ENCODE measurements at regions not wholly inside any gene's neighbourhood (a gene's known extent, or its start where the extent isn't known, plus 50 kb on each side); places are given as distances from the start of the nearest gene placed in this dataset.

DNA sequence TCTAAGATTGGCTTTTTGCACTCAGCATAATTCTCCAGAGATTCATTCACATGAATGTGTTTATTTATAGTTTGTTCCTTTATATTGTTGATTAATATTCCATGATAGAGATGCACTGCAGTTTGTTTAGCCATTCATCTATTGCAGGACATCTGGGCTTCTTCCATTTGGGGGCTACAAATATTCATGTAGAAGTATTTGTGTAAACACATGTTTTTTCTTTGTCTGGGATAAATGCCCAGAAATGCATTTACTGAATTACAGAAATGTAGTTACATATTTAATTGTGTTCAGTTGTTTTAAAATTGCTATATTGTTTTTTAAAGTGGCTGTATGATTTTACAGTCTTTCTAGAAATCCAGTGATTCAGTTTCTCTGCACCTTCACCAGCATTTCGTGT is 635.0 kb downstream of the ZIC1 start:
- Mint-ChIP-seq H3K9me3 (no peaks in the 10 kb centered on the region), H3K27me3 (no peaks in the 10 kb centered on the region), H3K27ac (no peak overlapping the region), H3K4me1 (no peaks in the 10 kb centered on the region), H3K4me3 (no peak overlapping the region), H3K36me3 (ENCODE audit: low read depth) (no peaks in the 10 kb centered on the region)
- intact Hi-C loops (cut with micrococcal nuclease): no loop called here
- DNase-seq: no peak

DNA sequence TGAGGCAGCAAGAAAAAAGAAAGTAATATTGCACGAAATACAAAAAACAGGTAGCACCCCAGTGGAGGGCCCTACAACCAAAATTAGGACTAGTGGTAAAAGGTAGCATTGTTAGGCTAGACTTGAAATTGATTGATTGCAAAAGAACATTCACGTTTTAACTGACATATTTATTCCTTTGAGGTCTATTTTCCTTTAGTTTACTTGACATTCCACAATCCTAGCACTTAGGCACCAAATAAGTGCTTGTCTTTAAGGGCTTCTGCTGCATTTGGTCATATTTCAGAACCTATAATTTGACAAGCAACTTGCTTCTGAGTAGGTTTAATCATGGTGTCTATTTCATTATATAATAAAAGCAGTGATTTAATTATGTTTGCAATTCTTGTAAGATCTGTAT is 642.7 kb upstream of the AGTR1 start:
- H3K9me3 Mint-ChIP-seq: no peaks in the 10 kb centered on the region
- no peak for DNase-seq
- no peaks in the 10 kb centered on the region for H3K4me1 Mint-ChIP-seq
- H3K4me3 Mint-ChIP-seq: no peak overlapping the region
- H3K27me3 Mint-ChIP-seq: no peaks in the 10 kb centered on the region
- intact Hi-C loops (cut with micrococcal nuclease): no loop called here
- no peak overlapping the region for H3K27ac Mint-ChIP-seq
- no peaks in the 10 kb centered on the region for H3K36me3 Mint-ChIP-seq (ENCODE audit: low read depth)

DNA sequence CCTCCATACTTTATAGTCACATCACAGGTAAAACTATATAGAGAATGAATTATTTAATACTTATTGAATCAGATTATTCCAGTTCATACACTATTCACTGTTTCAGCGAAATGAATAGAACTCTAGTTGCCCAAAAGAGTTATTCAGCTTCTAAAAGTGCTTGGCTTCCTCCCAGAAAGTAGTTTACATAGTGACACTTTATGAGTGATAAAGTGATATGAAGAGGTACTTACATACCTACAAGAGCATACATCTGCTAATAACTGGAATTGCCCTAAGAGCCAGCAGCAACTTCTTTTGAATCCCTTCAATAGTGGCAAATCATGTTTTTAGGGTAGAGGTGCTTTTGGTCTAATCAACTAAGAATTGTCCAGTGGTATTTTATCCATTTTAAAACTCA is 635.1 kb upstream of the AGTR1 start:
- Mint-ChIP-seq H3K4me3 (no peak overlapping the region), H3K27ac (no peak overlapping the region), H3K36me3 (ENCODE audit: low read depth) (no peaks in the 10 kb centered on the region), H3K4me1 (no peaks in the 10 kb centered on the region), H3K9me3 (no peaks in the 10 kb centered on the region), H3K27me3 (no peaks in the 10 kb centered on the region)
- DNase-seq: no peak
- intact Hi-C loops (cut with micrococcal nuclease): no loop called here

GRCh38 chr3:148066802-148067201 is 630.9 kb upstream of the AGTR1 start:
- H3K27ac Mint-ChIP-seq: no peak overlapping the region
- DNase-seq: no peak
- no peaks in the 10 kb centered on the region for H3K27me3 Mint-ChIP-seq
- no peaks in the 10 kb centered on the region for H3K4me1 Mint-ChIP-seq
- H3K9me3 Mint-ChIP-seq: no peaks in the 10 kb centered on the region
- no peak overlapping the region for H3K4me3 Mint-ChIP-seq
- intact Hi-C loops (cut with micrococcal nuclease): no loop called here
- no peaks in the 10 kb centered on the region for H3K36me3 Mint-ChIP-seq (ENCODE audit: low read depth)

DNA sequence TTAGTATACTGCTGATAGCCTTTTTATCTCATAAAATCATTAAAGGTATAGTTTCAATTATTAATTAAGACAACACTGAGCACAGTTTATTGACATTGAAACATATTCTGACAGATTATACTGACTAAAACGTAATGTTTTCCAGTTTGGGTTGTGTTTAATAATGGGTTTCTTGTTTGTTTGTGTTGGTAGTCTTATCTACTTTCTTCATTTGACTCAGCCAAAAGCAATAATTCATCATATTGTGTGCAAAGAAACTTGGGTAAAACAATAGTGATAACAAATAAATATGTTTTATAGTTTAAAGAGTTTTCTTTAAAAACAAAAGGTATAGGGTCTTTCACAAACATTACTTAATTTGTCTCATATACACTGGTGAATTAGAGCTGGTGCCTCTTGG is 629.2 kb upstream of the AGTR1 start:
- no peak overlapping the region for H3K27ac Mint-ChIP-seq
- no peaks in the 10 kb centered on the region for H3K4me1 Mint-ChIP-seq
- DNase-seq: no peak
- no peaks in the 10 kb centered on the region for H3K36me3 Mint-ChIP-seq (ENCODE audit: low read depth)
- H3K27me3 Mint-ChIP-seq: no peaks in the 10 kb centered on the region
- intact Hi-C loops (cut with micrococcal nuclease): no loop called here
- H3K9me3 Mint-ChIP-seq: no peaks in the 10 kb centered on the region
- H3K4me3 Mint-ChIP-seq: no peak overlapping the region

- H3K36me3 Mint-ChIP-seq (ENCODE audit: low read depth): no peaks in the 10 kb centered on the region
- H3K4me1 Mint-ChIP-seq: no peaks in the 10 kb centered on the region
- no peaks in the 10 kb centered on the region for H3K27me3 Mint-ChIP-seq
- H3K9me3 Mint-ChIP-seq: no peaks in the 10 kb centered on the region
- intact Hi-C loops (cut with micrococcal nuclease): no loop called here
- H3K4me3 Mint-ChIP-seq: no peak overlapping the region
- no peak for DNase-seq
- H3K27ac Mint-ChIP-seq: no peak overlapping the region
Observed at GRCh38 chr3:148070041-148070440, 627.7 kb upstream of the AGTR1 start.

- Mint-ChIP-seq H3K9me3 (no peaks in the 10 kb centered on the region), H3K4me1 (no peaks in the 10 kb centered on the region), H3K36me3 (ENCODE audit: low read depth) (no peaks in the 10 kb centered on the region), H3K27me3 (no peaks in the 10 kb centered on the region), H3K27ac (no peak overlapping the region), H3K4me3 (no peak overlapping the region)
- no peak for DNase-seq
- intact Hi-C loops (cut with micrococcal nuclease): no loop called here
Observed at GRCh38 chr3:148073721-148074456, 623.8 kb upstream of the AGTR1 start.

DNA sequence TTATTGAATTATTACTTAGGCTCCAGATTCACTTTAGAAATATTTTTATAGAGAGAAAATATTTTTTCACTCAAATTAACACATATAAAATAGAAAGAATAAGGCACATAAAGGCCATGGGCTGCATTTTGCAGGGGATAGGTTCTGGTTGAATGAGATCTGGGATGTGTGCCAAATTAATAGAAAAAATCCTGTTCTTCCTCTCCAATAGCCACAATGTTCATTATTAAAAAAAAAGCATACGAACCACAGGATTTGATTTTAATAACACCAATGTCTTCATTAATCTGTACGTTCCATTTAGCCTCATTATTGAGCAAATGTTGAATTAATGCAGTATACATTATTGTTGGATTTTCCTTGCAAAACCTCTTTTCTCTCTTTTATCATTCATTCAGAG is 622.8 kb upstream of the AGTR1 start:
- Mint-ChIP-seq H3K9me3 (no peaks in the 10 kb centered on the region), H3K36me3 (ENCODE audit: low read depth) (no peaks in the 10 kb centered on the region), H3K4me1 (no peaks in the 10 kb centered on the region), H3K4me3 (no peak overlapping the region), H3K27ac (no peak overlapping the region), H3K27me3 (no peaks in the 10 kb centered on the region)
- DNase-seq: no peak
- intact Hi-C loops (cut with micrococcal nuclease): no loop called here

DNA sequence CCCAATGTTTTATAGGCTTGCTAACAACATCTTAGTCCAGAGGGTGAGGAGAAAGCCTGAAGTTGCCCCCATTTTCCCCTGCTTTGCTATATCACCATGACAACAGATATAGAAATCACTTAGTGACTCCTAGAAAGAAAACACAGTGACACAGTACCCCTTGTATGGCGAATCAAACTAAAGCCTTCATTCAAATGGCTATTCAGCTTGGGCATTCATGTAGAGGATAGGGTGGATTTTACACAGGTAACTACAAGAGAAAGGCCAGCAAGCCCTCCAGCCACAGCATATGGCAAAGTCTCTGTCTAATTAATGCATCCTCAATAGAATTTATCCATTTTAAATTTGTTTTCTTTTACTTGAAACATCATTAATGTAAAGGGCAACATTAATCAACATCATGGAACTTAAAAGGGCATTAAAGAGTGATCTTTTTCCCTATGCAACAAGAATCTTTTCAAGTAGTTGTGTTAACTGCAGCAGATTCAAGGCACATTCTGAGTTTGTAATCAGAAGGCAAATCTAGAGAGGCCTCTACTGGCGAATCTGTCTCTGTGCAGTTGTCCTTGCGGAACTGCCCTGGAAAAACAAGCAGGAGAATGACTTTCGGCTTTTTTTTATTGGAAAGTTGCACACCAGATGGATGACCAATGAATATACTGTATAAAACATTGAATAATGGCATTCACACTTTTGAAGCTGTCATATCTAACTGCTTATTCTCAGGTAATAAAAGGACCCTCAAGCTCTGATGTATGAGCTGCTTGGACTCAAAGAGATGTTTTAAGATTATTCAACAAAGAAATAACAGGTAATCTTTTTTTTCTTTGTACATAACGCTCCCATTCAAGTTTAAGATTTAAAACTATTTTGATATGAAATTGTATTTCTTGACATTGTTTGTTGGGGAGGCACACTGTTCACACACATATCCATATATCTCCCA is 621.7 kb upstream of the AGTR1 start:
- Mint-ChIP-seq H3K27me3 (no peaks in the 10 kb centered on the region), H3K4me1 (no peaks in the 10 kb centered on the region), H3K4me3 (no peak overlapping the region), H3K27ac (no peak overlapping the region), H3K36me3 (ENCODE audit: low read depth) (no peaks in the 10 kb centered on the region), H3K9me3 (no peaks in the 10 kb centered on the region)
- intact Hi-C loops (cut with micrococcal nuclease): no loop called here
- DNase-seq: no peak

GRCh38 chr3:148077318-148077923 is 620.3 kb upstream of the AGTR1 start:
- DNase-seq: no peak
- Mint-ChIP-seq H3K9me3 (no peaks in the 10 kb centered on the region), H3K27ac (no peak overlapping the region), H3K36me3 (ENCODE audit: low read depth) (no peaks in the 10 kb centered on the region), H3K4me1 (no peaks in the 10 kb centered on the region), H3K27me3 (no peaks in the 10 kb centered on the region), H3K4me3 (no peak overlapping the region)
- intact Hi-C loops (cut with micrococcal nuclease): no loop called here

GRCh38 chr3:148077965-148078364 is 619.7 kb upstream of the AGTR1 start:
- no peaks in the 10 kb centered on the region for H3K9me3 Mint-ChIP-seq
- intact Hi-C loops (cut with micrococcal nuclease): no loop called here
- no peaks in the 10 kb centered on the region for H3K36me3 Mint-ChIP-seq (ENCODE audit: low read depth)
- H3K4me3 Mint-ChIP-seq: no peak overlapping the region
- no peak for DNase-seq
- no peak overlapping the region for H3K27ac Mint-ChIP-seq
- no peaks in the 10 kb centered on the region for H3K27me3 Mint-ChIP-seq
- H3K4me1 Mint-ChIP-seq: no peaks in the 10 kb centered on the region

DNA sequence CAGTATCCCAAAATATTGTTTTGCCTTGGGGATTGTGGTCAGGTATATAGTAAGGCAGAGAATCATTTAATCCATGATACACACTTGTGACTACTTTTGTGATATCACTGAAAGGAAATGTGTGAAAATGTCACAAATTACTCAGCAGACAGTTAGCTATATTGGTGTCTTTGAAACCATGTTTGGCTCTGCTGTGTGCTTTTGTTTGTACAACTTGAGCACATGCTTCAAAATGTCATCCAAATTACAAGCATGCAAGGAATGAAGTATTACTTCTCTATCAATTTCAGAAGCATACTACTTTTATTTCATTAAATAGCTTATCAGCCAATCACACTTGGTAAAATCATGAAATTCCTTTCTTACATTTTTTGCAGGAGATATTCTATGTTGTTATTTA is 619.0 kb upstream of the AGTR1 start:
- no peaks in the 10 kb centered on the region for H3K4me1 Mint-ChIP-seq
- no peak for DNase-seq
- no peaks in the 10 kb centered on the region for H3K27me3 Mint-ChIP-seq

DNA sequence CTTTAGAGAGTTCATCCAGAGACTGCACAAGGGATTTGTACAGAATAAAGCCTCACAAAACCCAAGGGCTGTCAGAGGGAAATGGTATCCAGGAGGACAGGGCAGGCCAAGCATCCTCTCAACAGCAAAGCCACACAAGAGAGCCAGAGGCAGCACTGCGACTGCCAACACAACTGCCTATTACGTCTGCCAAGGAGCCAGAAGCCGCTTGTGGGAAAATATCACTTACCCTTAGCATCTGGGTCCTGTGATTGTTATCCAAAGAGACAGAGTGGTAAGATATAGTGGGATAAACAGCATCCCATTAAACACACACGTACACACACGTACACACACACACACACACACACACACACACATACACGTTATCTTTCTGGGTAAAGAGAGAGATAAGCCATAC is 618.3 kb upstream of the AGTR1 start:
- Mint-ChIP-seq H3K9me3 (no peaks in the 10 kb centered on the region), H3K27ac (no peak overlapping the region), H3K36me3 (ENCODE audit: low read depth) (no peaks in the 10 kb centered on the region), H3K4me1 (no peaks in the 10 kb centered on the region), H3K4me3 (no peak overlapping the region), H3K27me3 (no peaks in the 10 kb centered on the region)
- DNase-seq: no peak
- intact Hi-C loops (cut with micrococcal nuclease): no loop called here

More for the DNA sequence above, 619.0 kb upstream of the AGTR1 start:
- Mint-ChIP-seq H3K4me3 (no peak overlapping the region), H3K9me3 (no peaks in the 10 kb centered on the region), H3K36me3 (ENCODE audit: low read depth) (no peaks in the 10 kb centered on the region), H3K27ac (no peak overlapping the region)
- intact Hi-C loops (cut with micrococcal nuclease): no loop called here

DNA sequence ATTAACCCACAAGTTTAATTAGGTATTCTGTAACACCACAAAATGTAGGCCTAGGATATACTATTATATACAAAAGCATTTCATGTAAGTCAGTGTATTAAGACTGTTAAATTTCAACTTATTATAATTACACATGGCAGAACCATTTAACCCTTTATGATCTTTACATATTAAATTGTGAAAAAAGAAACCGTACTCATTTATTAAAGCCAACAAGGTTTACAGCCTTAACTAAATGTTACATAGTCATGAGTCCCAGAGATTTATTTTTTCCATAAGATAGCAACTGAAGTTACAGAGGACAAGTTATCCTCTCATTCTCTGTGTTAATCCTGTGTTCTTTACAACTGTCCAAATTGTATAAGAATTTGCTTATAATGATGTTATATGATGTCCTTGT is 615.8 kb upstream of the AGTR1 start:
- no peak for DNase-seq
- no peaks in the 10 kb centered on the region for H3K9me3 Mint-ChIP-seq
- no peak overlapping the region for H3K4me3 Mint-ChIP-seq
- H3K4me1 Mint-ChIP-seq: no peaks in the 10 kb centered on the region
- no peak overlapping the region for H3K27ac Mint-ChIP-seq
- intact Hi-C loops (cut with micrococcal nuclease): no loop called here
- H3K27me3 Mint-ChIP-seq: no peaks in the 10 kb centered on the region
- H3K36me3 Mint-ChIP-seq (ENCODE audit: low read depth): no peaks in the 10 kb centered on the region
